Suprapubic skin (tissue), 4 donors: ENCODE measurements at regions not wholly inside any gene's neighbourhood (a gene's known extent, or its start where the extent isn't known, plus 50 kb on each side); places are given as distances from the start of the nearest gene placed in this dataset.

Experiments
- DNase-seq, 2 donors: peaks; one replicate each; pipeline ENCODE4 v3.0.0-alpha.2; 2019; ENCODE audit warnings: low spot score in 2 of 2
- H3K27ac ChIP-seq: fragments of 200-600 bp; sonication (generic); one replicate; pipeline ENCODE4 v1.5.1; 2019
- H3K27me3 ChIP-seq: fragments of 200-600 bp; sonication (generic); one replicate; pipeline ENCODE4 v1.5.1; 2019
- H3K36me3 ChIP-seq: fragments of 200-600 bp; sonication (generic); one replicate; pipeline ENCODE4 v1.5.1; 2019
- H3K4me1 ChIP-seq: fragments of 200-600 bp; sonication (generic); one replicate; pipeline ENCODE4 v1.5.1; 2019
- H3K4me3 ChIP-seq: fragments of 200-600 bp; sonication (generic); one replicate; pipeline ENCODE4 v1.5.1; 2019; ENCODE audit warnings: mild to moderate bottlenecking
- H3K9me3 ChIP-seq: fragments of 200-600 bp; sonication (generic); one replicate; pipeline ENCODE4 v1.5.1; 2019
- CTCF ChIP-seq, 2 donors: fragments of 200-600 bp in 1 of 2; fragments of 450-650 bp in 1 of 2; sonication (generic) in 1 of 2; IDR thresholded peaks; one replicate each; pipeline ENCODE4 v1.5.1; 2016 to 2019; ENCODE audit warnings: antibody characterized with exemption in 2 of 2, mild to moderate bottlenecking in 1 of 2, moderate library complexity in 1 of 2
- EP300 ChIP-seq: sonication (generic); formaldehyde crosslinking; IDR thresholded peaks from one replicate; pipeline ENCODE4 v1.6.1; 2017; ENCODE audit warnings: antibody characterized with exemption
- POLR2A ChIP-seq, 2 donors: fragments of 450-650 bp; IDR thresholded peaks; one replicate each; pipeline ENCODE4 v1.6.1; 2017; ENCODE audit warnings: antibody characterized with exemption in 2 of 2, mild to moderate bottlenecking in 2 of 2, moderate library complexity in 2 of 2
- POLR2AphosphoS5 ChIP-seq, 3 donors: sonication (generic); formaldehyde crosslinking; IDR thresholded peaks; one replicate each; pipeline ENCODE4 v1.6.1; 2017; ENCODE audit warnings: antibody characterized with exemption in 3 of 3
- WGBS: methylation state at CpG from one replicate; pipeline ENCODE4 v1.1.5; 2018; 5-methylcytosine and 5-hydroxymethylcytosine counted together

DNA sequence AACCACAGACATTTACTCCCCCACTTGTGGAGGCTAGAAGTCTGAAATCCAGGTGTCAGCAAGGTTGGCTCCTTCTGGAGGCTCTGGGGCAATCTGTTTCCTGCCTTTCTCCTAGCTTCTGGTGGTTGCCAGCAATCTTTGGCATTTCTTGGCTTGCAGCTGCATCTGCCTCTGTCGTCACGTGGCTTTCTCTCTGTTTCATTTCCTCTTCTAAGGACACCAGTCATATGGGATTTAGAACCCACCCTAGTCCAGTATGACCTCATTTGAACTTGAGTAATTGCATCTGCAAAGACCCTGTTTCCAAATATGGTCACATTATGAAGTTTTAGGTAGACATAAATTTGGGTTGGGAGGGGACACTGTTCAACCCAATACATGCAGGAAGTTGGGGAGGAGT is 56.2 kb upstream of the EPB41L1 start:
- DNase-seq, result no peak

DNA sequence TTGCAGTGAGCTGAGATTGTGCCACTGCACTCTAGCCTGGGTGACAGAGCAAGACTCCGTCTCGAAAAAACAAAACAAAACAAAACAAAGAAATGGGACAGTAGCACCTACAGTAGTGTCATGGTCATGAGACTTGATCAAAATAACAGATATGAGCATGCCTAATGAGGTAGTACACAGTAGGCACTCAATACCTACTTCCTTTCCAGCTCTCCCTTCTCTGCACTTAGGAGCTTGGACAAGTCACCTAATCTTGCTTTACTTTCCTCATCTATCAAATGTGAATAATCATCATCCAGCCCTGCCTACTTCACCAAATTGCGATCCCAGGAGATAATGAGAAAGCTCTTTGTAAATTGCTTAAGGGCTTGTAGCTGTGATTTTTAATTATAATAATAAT is 55.4 kb upstream of the EPB41L1 start:
- Histone ChIP-seq H3K4me3 (no peak overlapping the region), H3K27ac (no peak overlapping the region), H3K9me3 (no peaks in the 10 kb centered on the region), H3K27me3 (no peaks in the 10 kb centered on the region), H3K4me1 (peaks cover 62% of the 10 kb centered on the region), H3K36me3 (no peaks in the 10 kb centered on the region)
- 81% methylated on average over 3 of the region's 3 CpGs for WGBS
- no peak for DNase-seq
- no peak for TF ChIP-seq POLR2AphosphoS5 (IDR thresholded peaks at IDR 0.05)
- TF ChIP-seq POLR2A (IDR thresholded peaks at IDR 0.05), result no peak
- TF ChIP-seq EP300, result no peak
- no peak for TF ChIP-seq CTCF (IDR thresholded peaks at IDR 0.05)

More for the DNA sequence above, 56.2 kb upstream of the EPB41L1 start:
- WGBS, result 15% methylated on average over 2 of the region's 2 CpGs
- Histone ChIP-seq H3K9me3 (no peaks in the 10 kb centered on the region), H3K27ac (peak overlapping the region; percentile 78), H3K27me3 (no peaks in the 10 kb centered on the region), H3K4me3 (no peak overlapping the region), H3K4me1 (peaks cover 62% of the 10 kb centered on the region), H3K36me3 (no peaks in the 10 kb centered on the region)
- TF ChIP-seq EP300, result no peak
- no peak for TF ChIP-seq CTCF (IDR thresholded peaks at IDR 0.05)
- no peak for TF ChIP-seq POLR2A (IDR thresholded peaks at IDR 0.05)
- no peak for TF ChIP-seq POLR2AphosphoS5 (IDR thresholded peaks at IDR 0.05)

DNA sequence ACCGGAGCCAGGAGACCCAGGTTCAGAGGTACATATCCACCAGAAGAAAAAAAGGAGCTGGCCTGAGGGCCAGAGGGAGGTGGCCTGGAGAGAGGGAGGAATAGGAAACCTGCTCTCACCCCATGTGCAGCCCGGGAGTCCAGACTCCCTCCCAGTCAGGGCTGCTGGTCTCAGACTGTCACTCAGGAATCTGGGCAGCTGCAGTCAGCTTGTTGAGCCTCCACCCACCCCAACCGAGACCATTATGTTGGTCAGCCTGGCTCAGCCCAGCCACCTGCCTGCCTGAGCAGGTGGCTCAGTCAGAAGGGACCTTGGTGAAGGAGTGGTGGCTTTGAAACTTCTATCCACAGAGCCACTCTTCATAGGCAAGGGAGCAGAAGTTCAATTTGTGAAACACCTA is 53.3 kb upstream of the EPB41L1 start:
- 67% methylated on average over 3 of the region's 3 CpGs for WGBS
- TF ChIP-seq POLR2A (IDR thresholded peaks at IDR 0.05) (no peak), POLR2AphosphoS5 (IDR thresholded peaks at IDR 0.05) (no peak), CTCF (IDR thresholded peaks at IDR 0.05) (no peak), EP300 (no peak)
- Histone ChIP-seq H3K9me3 (no peaks in the 10 kb centered on the region), H3K4me1 (peaks cover 56% of the 10 kb centered on the region), H3K4me3 (no peak overlapping the region), H3K27ac (peak overlapping the region; percentile 14), H3K36me3 (no peaks in the 10 kb centered on the region), H3K27me3 (no peaks in the 10 kb centered on the region)
- DNase-seq, result no peak

DNA sequence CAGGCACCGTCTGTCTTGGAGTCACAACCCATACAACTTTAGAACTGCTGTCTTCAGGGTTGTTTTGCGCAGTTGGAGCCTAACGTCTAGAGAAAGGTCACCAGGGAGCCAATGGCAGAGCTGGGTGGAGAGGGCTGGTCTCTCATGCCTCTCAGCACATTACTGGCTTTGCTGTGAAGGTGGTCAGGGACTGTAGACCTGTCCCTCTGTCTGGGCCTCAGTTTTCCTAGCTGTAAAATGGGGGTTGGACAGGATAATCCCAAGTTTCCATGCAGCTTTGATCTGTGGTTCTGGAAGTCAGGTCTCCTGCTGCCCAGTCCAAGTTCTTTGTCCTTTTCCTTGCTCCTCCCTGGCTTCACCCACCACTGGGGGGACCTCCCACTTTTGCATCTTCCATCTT is 52.2 kb upstream of the EPB41L1 start:
- DNase-seq, result no peak
- Histone ChIP-seq H3K9me3 (no peaks in the 10 kb centered on the region), H3K36me3 (no peaks in the 10 kb centered on the region), H3K4me3 (no peak overlapping the region), H3K4me1 (peaks cover 47% of the 10 kb centered on the region), H3K27me3 (no peaks in the 10 kb centered on the region), H3K27ac (peak overlapping the region; percentile 54)
- 67% methylated on average over 3 of the region's 3 CpGs for WGBS
- TF ChIP-seq CTCF (IDR thresholded peaks at IDR 0.05), result no peak
- TF ChIP-seq EP300, result no peak
- no peak for TF ChIP-seq POLR2A (IDR thresholded peaks at IDR 0.05)
- no peak for TF ChIP-seq POLR2AphosphoS5 (IDR thresholded peaks at IDR 0.05)

- no peaks in the 10 kb centered on the region for H3K27me3 ChIP-seq
- DNase-seq, result no peak
- no peaks in the 10 kb centered on the region for H3K9me3 ChIP-seq
- H3K27ac ChIP-seq, result peak overlapping the region; percentile 54
- peaks cover 40% of the 10 kb centered on the region for H3K4me1 ChIP-seq
- H3K36me3 ChIP-seq, result no peaks in the 10 kb centered on the region
- no peak overlapping the region for H3K4me3 ChIP-seq
- WGBS, result 35% methylated on average over 4 of the region's 4 CpGs
- TF ChIP-seq CTCF (IDR thresholded peaks at IDR 0.05), result no peak
- no peak for TF ChIP-seq EP300
- TF ChIP-seq POLR2A (IDR thresholded peaks at IDR 0.05), result no peak
- TF ChIP-seq POLR2AphosphoS5 (IDR thresholded peaks at IDR 0.05), result no peak
These were observed 51.5 kb upstream of the EPB41L1 start for GRCh38 chr20:36102809-36103596.
